Activated naive CD8-positive, alpha-beta T cell treated with anti-CD3 and anti-CD28 coated beads, Interleukin-2, amount 10 ng/mL, durations not matched to agents 7 days and 5 days (primary cell): ENCODE measurements at regions not wholly inside any gene's neighbourhood (a gene's known extent, or its start where the extent isn't known, plus 50 kb on each side); places are given as distances from the start of the nearest gene placed in this dataset.

ENCODE experiments used
- ATAC-seq: fragments of 150-1000 bp; cut with Tn5 transposase; one replicate; pipeline ENCODE4 v1.10.0; 2021; ENCODE audit warnings: low read depth, moderate library complexity
- POLR2A ChIA-PET: fragments of 350-600 bp; sonication (Branson Sonifier 250); formaldehyde crosslinking; loops from one replicate; lab custom pipeline; 2021; ENCODE audit warnings: antibody characterized with exemption; lab: Charles Lee
- DNase-seq: peaks from one replicate; pipeline ENCODE4 v3.0.0; 2021
- H3K27ac Mint-ChIP-seq: one replicate; pipeline ENCODE4 v1.8.0; 2022; ENCODE audit warnings: mild to moderate bottlenecking, mixed read lengths
- H3K27me3 Mint-ChIP-seq: one replicate; pipeline ENCODE4 v1.8.0; 2022; ENCODE audit warnings: mild to moderate bottlenecking, moderate library complexity, mixed read lengths
- H3K36me3 Mint-ChIP-seq: one replicate; pipeline ENCODE4 v1.8.0; 2021; ENCODE audit warnings: mild to moderate bottlenecking, mixed read lengths
- H3K4me1 Mint-ChIP-seq: one replicate; pipeline ENCODE4 v1.8.0; 2021; ENCODE audit warnings: mixed read lengths
- H3K4me3 Mint-ChIP-seq: one replicate; pipeline ENCODE4 v1.8.0; 2022; ENCODE audit warnings: mild to moderate bottlenecking, moderate library complexity, mixed read lengths
- H3K9me3 Mint-ChIP-seq: one replicate; pipeline ENCODE4 v1.8.0; 2021; ENCODE audit warnings: mixed read lengths

DNA sequence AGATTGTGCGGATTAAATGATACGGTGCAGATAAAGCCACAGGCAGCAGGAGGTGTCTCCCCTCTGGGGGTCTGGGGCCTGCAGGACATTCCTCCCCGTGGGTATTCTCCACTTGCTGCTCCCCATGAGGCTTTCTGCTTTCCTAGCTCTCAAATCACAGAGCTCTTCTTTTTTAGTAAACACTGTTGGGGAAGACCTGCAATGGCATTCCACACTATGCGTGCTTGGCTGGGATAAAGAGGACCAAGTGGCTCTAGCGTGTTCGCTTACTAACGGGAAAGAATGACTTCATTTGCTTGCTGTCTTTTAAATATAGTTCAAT lies 146.5 kb downstream of the DDX1 start:
- POLR2A ChIA-PET = no interaction called here
- H3K9me3 Mint-ChIP-seq = peaks cover 2% of the 10 kb centered on the region
- H3K27me3 Mint-ChIP-seq = peaks cover 11% of the 10 kb centered on the region
- H3K4me3 Mint-ChIP-seq = no peak overlapping the region
- H3K27ac Mint-ChIP-seq = no peak overlapping the region
- H3K4me1 Mint-ChIP-seq = no peaks in the 10 kb centered on the region
- DNase-seq (no peak), ATAC-seq (no peak)
- no peaks in the 10 kb centered on the region for H3K36me3 Mint-ChIP-seq

DNA sequence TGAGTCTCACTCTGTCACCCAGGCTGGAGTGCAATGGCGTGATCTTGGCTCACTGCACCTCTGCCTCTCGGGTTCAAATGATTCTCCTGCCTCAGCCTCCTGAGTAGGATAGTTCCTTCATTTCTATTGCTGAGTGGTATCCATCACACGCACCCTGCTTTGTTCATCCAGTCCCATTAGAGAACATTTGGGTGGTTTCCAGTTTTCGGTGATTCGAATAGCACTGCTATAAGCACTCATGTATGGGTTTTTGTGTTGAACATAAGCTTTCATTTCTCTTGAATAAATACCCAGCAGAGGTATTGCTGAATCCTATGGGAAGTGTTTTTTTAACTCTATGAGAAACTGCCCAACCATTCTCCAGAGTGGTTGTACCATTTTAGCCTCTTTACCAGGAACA lies 147.3 kb downstream of the DDX1 start:
- no peak for DNase-seq
- no peak overlapping the region for H3K4me3 Mint-ChIP-seq
- ATAC-seq = no peak
- H3K27ac Mint-ChIP-seq = no peak overlapping the region
- H3K36me3 Mint-ChIP-seq = no peaks in the 10 kb centered on the region
- no peaks in the 10 kb centered on the region for H3K4me1 Mint-ChIP-seq
- POLR2A ChIA-PET = no interaction called here
- H3K27me3 Mint-ChIP-seq = peaks cover 17% of the 10 kb centered on the region
- peaks cover 2% of the 10 kb centered on the region for H3K9me3 Mint-ChIP-seq

DNA sequence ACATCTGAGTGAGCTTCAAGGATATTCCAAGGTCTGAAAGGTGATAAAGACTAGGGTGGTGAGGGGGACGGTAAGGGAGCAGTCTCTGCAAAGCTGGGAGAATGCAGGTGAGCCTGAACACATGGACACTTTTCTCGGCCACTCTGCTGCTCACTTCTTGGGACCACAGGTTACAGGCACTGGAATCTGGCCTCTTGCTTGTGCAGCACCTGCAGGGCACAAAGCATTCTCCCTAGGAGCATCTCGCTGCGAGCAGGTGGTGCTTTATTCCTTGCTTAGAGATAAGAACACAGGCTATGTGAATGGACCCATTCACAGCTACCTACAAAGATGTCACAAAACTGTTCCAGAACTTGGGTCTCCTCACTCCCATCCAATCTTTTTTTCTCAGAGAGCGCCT lies 153.2 kb downstream of the DDX1 start:
- H3K4me3 Mint-ChIP-seq = no peak overlapping the region
- H3K36me3 Mint-ChIP-seq = no peaks in the 10 kb centered on the region
- DNase-seq (no peak), ATAC-seq (no peak)
- no peak overlapping the region for H3K27ac Mint-ChIP-seq
- H3K27me3 Mint-ChIP-seq = peaks cover 15% of the 10 kb centered on the region
- H3K4me1 Mint-ChIP-seq = no peaks in the 10 kb centered on the region
- H3K9me3 Mint-ChIP-seq = peaks cover 2% of the 10 kb centered on the region
- POLR2A ChIA-PET = no interaction called here

DNA sequence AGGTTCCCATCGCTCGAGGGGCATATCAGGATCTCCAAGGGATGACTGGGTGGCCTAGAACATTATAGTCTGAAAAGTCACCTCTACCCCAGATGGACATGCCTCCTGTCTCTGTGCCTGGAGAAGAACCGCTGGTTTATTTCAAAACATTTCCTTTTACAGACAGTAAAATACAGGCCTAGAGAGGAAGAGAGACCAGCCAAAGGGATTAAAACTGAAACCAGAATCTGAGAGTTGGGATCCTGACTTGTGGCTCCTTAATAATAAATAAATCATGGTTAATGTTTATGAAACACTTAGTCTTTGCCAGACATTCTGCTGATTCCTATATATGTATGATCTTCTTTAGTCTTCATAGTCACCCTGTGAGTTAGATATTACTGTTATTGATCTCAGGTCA lies 153.7 kb downstream of the DDX1 start:
- H3K4me3 Mint-ChIP-seq = no peak overlapping the region
- no peaks in the 10 kb centered on the region for H3K4me1 Mint-ChIP-seq
- peaks cover 15% of the 10 kb centered on the region for H3K27me3 Mint-ChIP-seq
- H3K9me3 Mint-ChIP-seq = peaks cover 2% of the 10 kb centered on the region
- H3K36me3 Mint-ChIP-seq = no peaks in the 10 kb centered on the region
- ATAC-seq = no peak
- POLR2A ChIA-PET = no interaction called here
- no peak for DNase-seq
- H3K27ac Mint-ChIP-seq = no peak overlapping the region

DNA sequence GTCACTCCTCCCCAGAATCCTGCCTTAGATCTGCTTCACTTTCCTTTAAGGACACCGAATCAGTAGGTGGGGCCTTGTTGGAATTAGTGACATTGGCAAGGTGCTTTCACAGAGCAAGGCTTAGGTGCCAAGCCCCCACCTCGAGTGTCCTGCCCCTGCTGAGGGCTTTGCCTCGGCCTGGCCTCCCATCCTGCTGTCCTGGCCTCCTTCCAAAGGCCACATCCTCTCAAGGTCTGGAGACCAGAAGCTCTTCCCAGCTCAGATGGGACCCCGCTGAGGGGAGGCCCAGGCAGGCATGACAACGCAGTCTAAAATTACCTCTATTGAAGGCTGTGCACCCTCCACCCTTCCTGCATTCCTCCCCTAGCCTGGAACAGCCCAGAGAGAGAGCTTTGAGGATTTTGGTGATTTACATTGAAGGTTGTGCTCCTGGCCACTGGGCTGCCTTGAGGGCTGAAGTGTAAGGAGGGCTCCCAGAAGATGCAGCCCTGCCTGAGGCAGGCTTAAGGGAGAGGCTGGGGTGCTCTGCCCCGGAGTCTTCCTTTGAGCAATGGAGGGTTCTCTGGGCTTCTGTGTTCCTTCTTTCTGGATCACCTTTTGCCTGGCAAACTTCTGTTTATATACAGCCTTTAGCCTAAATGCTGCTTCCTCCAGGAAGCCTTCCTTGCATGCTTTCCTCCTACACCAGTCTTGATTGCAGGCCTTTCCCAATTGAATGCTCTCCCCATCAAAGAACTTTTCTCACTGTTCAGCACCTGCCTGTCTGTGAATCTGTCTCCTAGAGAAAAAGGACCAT lies 154.4 kb downstream of the DDX1 start:
- Mint-ChIP-seq H3K4me3 (no peak overlapping the region), H3K9me3 (peaks cover 2% of the 10 kb centered on the region), H3K36me3 (no peaks in the 10 kb centered on the region), H3K27me3 (peaks cover 15% of the 10 kb centered on the region), H3K27ac (no peak overlapping the region), H3K4me1 (no peaks in the 10 kb centered on the region)
- POLR2A ChIA-PET = no interaction called here
- no peak for DNase-seq
- no peak for ATAC-seq

DNA sequence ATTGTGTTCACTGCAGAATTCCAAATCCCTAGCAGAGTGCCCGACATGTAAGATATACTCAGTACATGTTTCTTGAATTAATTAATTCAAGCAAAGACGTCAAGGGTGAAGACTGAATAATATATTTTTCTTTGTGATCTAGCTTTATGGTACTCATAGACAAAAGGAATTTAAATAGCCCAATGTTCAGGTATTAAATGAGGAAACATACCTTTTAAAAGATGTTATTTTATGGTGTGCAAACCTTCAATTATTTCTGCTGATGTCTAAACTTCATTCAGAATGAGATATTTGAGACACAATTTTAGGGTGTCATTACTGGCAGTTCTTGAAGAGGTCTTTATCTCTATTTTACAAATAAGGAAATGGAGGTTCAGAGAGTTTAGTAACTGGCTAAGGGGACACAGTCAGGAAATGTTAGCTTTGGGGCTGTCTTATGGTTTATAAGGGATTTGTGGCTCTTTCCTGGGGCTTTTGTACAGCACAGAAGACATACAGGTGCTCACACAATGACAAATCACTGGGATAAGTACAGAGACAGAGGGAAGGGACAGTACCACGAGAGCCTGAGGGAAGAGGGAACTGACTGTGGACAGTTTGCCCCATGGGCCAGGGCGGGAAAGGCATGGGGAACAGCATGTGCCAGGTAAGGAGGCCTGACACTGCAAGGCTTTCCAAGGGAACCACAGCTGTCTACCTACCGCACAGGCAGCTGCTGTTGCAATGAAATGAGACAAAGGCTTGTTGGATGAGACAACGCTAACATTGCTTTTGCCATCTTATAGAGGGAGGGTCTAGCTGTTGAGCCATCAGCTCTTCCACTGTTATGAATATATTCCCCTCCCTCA lies 155.3 kb downstream of the DDX1 start:
- DNase-seq (no peak), ATAC-seq (no peak)
- H3K27ac Mint-ChIP-seq = no peak overlapping the region
- no peaks in the 10 kb centered on the region for H3K36me3 Mint-ChIP-seq
- H3K4me1 Mint-ChIP-seq = no peaks in the 10 kb centered on the region
- peaks cover 9% of the 10 kb centered on the region for H3K27me3 Mint-ChIP-seq
- POLR2A ChIA-PET = no interaction called here
- peaks cover 2% of the 10 kb centered on the region for H3K9me3 Mint-ChIP-seq
- no peak overlapping the region for H3K4me3 Mint-ChIP-seq

DNA sequence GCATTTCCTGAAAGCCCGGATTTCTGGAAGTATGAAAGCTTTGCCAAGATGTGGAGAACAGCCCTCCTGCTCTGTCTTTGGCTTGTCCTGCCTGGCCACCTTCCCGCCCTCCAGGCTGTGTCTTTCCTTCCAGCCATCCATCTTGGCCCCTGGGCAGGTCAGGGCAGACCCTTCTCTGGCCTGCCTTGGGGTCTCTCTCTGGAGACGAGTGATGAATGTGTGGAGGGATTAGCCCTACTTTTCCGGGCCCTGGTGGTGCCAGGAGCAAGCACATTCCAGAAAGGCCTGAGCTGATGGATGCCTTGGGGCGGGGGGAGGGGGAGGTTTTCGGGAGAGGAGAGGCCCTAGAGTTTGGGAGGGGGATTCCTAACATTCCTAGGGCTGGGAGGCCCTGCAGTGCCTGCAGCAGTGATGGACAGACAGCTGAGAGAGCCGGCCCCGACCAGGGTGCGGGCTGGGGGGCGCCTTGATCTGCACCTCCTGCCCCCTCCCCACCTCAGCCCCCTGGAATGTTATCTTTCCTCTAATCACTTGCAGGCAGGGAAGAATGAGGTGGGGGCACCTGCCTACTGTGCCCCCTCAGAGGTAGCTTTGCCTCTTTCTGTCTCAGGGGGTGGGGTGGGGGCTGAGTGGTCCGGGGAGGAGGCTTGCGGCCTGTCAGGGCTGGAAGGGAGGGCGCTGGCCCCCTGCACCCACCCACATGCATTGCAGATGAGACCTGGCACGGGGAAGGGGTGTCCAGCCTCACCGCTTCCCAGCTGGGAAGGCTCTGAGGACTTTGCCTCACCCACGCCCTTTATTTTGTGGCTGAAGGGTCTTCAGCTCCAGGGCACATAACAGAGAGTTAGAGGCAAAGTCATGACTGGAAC lies 156.2 kb downstream of the DDX1 start:
- H3K4me1 Mint-ChIP-seq = no peaks in the 10 kb centered on the region

DNA sequence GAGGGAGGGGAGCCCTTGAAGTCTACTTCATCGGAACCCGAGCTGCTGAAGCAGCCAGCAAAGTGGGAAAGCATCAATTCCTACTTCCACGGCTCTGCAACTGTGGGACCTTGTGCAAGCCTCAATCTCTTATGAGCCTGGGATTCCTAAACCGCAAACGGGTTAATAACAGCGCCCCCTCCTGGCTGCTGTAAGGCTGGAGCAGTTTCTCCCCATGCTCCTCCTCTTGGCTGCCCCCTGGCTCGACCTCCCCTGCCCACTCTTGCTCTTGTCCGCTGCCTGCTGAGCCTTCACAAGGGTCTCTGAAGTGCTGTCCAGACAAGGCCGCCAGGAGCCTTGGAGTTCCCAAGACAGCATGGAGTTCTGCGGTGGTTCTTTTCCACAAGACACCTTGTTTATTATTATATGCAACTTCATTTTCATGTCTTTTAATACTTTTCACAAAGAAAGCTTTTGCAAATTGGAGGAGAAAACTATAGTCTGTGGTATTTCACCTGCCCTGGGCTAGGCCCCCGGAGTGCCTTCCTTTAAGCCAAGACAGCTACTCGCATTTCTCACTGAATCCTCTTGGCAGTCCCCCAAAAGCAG lies 157.2 kb downstream of the DDX1 start:
- POLR2A ChIA-PET = no interaction called here
- ATAC-seq = no peak
- no peaks in the 10 kb centered on the region for H3K4me1 Mint-ChIP-seq
- H3K9me3 Mint-ChIP-seq = no peaks in the 10 kb centered on the region
- no peaks in the 10 kb centered on the region for H3K36me3 Mint-ChIP-seq
- no peak for DNase-seq
- no peak overlapping the region for H3K4me3 Mint-ChIP-seq
- H3K27ac Mint-ChIP-seq = no peak overlapping the region
- no peaks in the 10 kb centered on the region for H3K27me3 Mint-ChIP-seq

More for the DNA sequence above, 156.2 kb downstream of the DDX1 start:
- ATAC-seq (no peak), DNase-seq (no peak)
- Mint-ChIP-seq H3K4me3 (no peak overlapping the region), H3K27ac (no peak overlapping the region), H3K9me3 (no peaks in the 10 kb centered on the region), H3K36me3 (no peaks in the 10 kb centered on the region), H3K27me3 (peaks cover 9% of the 10 kb centered on the region)
- POLR2A ChIA-PET = no interaction called here

DNA sequence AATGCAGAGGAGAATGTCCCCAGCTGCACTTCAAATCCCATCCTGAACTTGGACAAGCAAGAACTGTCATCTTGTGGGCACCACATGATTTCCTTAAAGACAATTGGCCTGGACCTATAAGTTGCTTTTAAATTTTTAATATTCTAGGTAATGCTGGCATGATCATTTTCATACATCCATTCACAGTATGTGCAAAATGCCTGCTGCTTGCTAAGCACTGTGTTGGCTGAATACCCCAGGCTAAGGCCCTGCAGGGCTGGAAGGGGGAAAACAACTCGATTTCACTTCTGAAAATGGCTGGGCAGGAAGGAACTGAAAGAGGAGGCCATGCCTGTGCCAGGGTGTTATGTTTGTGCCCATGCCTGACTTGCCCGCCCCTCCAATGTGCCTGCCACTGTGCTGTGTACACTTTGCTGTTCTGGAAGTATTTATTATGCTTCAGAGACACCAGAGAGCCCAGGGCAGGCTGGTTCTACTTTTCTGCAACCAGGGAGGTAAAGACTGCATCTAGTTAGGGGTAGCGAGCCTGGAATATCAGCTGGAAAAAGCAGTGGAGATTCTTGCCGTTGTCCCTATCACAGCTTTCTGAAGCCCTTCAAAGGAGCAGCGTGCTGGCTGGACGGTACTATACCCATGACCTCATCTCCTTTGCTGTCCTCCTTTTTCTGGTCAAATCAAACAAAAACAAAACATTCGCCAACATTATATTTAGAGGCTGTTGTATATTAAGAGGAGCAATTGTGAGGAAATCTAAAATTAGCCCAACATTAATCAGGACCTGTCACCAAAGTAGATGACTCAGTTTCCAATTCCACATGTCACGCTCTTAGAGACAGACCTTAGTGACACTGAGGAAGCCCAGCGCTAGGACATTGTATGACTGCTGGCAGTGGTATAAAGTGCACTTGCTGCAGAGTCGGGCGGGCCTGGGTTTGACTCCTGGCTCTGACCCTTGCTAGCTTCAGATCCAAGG lies 158.1 kb downstream of the DDX1 start:
- ATAC-seq (no peak), DNase-seq (no peak)
- POLR2A ChIA-PET = no interaction called here
- Mint-ChIP-seq H3K27me3 (no peaks in the 10 kb centered on the region), H3K36me3 (no peaks in the 10 kb centered on the region), H3K27ac (no peak overlapping the region), H3K4me1 (no peaks in the 10 kb centered on the region), H3K4me3 (no peak overlapping the region), H3K9me3 (peaks cover 1% of the 10 kb centered on the region)

DNA sequence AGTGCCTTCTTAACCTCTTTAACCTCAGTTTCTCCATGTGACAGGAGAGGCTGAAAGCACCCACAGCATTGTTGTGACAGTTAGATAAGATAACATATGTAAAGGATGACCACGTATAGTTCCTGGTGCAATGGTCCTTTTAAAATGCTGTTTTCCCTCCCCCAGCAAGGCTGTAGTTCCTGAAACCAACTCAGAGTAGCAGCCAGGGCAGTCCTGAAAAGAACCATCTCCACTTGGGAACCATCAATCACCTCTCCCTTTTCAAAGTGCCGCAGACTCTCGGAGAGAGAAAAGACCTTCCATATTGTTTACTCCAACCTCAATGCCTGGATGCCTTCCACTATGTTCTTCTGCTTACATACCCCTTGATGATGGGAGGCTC lies 158.8 kb downstream of the DDX1 start:
- no peak overlapping the region for H3K4me3 Mint-ChIP-seq
- peaks cover 2% of the 10 kb centered on the region for H3K9me3 Mint-ChIP-seq
- H3K4me1 Mint-ChIP-seq = no peaks in the 10 kb centered on the region
- POLR2A ChIA-PET = no interaction called here
- no peak overlapping the region for H3K27ac Mint-ChIP-seq
- no peaks in the 10 kb centered on the region for H3K36me3 Mint-ChIP-seq
- DNase-seq = no peak
- no peaks in the 10 kb centered on the region for H3K27me3 Mint-ChIP-seq
- ATAC-seq = no peak

DNA sequence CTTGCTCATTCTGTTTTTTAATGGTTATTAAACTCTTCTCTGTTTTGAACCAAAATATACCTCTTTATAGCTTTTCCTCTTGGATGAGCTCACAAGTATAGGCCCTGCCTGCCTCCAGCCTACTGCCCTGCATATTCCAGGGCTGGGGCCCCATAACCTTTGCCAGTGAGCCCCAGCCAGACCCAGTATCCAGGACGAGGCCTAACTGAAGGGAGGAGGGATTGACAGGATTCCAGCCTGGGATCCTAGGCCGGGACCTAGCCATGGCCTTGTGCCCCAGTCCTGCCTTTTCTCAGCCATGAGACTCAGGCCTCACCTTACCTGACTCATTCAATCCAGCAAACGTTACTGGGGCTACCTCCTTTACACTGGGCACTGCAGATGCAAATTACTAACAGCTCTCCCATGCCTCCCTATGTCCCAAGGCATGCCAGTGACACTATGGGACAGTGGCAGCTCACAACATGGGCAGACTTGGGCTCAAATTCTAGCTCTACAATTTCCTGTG lies 159.2 kb downstream of the DDX1 start:
- ATAC-seq = no peak
- no peaks in the 10 kb centered on the region for H3K36me3 Mint-ChIP-seq
- no peaks in the 10 kb centered on the region for H3K4me1 Mint-ChIP-seq
- no peak overlapping the region for H3K27ac Mint-ChIP-seq
- POLR2A ChIA-PET = no interaction called here
- DNase-seq = no peak
- no peaks in the 10 kb centered on the region for H3K27me3 Mint-ChIP-seq
- no peak overlapping the region for H3K4me3 Mint-ChIP-seq
- peaks cover 2% of the 10 kb centered on the region for H3K9me3 Mint-ChIP-seq

DNA sequence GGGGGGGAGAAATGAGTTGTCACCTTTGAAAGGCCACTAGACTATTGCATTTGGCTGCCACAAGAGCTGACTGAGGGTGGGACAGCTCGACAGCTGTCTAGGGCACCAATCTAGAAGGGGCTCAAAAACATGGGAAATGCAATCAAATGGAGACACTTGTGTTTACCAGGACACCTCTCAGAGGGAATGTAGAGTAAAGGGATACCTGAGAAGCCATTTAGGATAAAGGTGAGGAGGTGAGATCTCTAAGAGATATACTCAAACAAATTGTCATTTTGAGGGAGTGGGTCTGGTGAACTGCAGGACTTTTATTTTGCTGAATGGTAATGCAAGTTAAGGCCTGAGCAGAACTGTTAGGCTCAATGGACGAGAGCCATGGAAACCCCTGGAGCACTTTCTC lies 159.8 kb downstream of the DDX1 start:
- POLR2A ChIA-PET = no interaction called here
- Mint-ChIP-seq H3K27me3 (no peaks in the 10 kb centered on the region), H3K36me3 (no peaks in the 10 kb centered on the region), H3K4me3 (no peak overlapping the region), H3K27ac (no peak overlapping the region), H3K4me1 (no peaks in the 10 kb centered on the region), H3K9me3 (peaks cover 2% of the 10 kb centered on the region)
- no peak for ATAC-seq
- DNase-seq = no peak
